ENCODE measurements at regions not wholly inside any gene's neighbourhood (a gene's known extent, or its start where the extent isn't known, plus 50 kb on each side); places are given as distances from the start of the nearest gene placed in this dataset.

DNA sequence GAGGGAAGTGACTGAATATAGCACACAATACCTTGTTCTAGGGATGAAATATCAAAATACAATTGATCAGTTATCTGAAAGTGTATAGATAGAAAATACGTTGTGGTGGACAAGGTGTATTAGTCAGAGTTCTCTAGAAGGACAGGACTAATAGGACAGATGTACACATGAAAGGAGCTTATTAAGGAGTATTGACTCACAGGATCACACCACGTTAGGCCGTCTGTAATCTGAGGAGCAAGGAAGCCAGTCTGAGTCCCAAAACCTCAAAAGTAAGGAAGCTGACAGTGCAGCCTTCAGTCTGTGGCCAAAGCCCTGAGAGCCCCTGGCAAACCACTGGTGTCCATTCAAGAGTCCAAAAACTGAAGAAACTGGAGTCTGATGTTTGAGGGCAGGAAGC is 406.1 kb downstream of the MDFIC start:
- Mint-ChIP-seq H3K27ac (no peak overlapping the region), H3K9me3 (no peaks in the 10 kb centered on the region), H3K27me3 (ENCODE audit: insufficient read depth, low read depth, poor library complexity) (no peaks in the 10 kb centered on the region), H3K4me3 (no peak overlapping the region), H3K4me1 (peaks cover 4% of the 10 kb centered on the region; the same call in 2 of the 3 replicates), H3K36me3 (ENCODE audit: low read depth) (no peaks in the 10 kb centered on the region)
- no peaks in the 10 kb centered on the region for H3K36me3 ChIP-seq (ENCODE audit: insufficient read depth)
- no peaks in the 10 kb centered on the region for H3K9me2 ChIP-seq (ENCODE audit: insufficient read depth)
- ATAC-seq (no peak), DNase-seq (ENCODE audit: low spot score) (no peak)
- H3K27ac ChIP-seq (ENCODE audit: low read depth): no peak overlapping the region
- H3K4me3 ChIP-seq: no peak overlapping the region
- no peaks in the 10 kb centered on the region for H3F3A ChIP-seq (replicated peaks; ENCODE audit: low read depth)
- H3K79me2 ChIP-seq (replicated peaks; ENCODE audit: insufficient read depth): no peaks in the 10 kb centered on the region
- H3K4me2 ChIP-seq: no peak overlapping the region
- TF ChIP-seq ZNF462 (CRISPR knock-in tag; IDR thresholded peaks at IDR 0.05) (no peak), POLR2AphosphoS5 (IDR thresholded peaks at IDR 0.05; ENCODE audit: low read depth) (no peak), EZH2 (IDR thresholded peaks at IDR 0.05; ENCODE audit: low read depth, unreplicated experiment) (no peak), JUNB (IDR thresholded peaks at IDR 0.05; ENCODE audit: unreplicated experiment) (no peak), STAT1 (IDR thresholded peaks at IDR 0.05; ENCODE audit: unreplicated experiment) (no peak), ZNF114 (CRISPR knock-in tag; IDR thresholded peaks at IDR 0.05) (no peak), ZNF331 (CRISPR knock-in tag; IDR thresholded peaks at IDR 0.05; ENCODE audit: low read depth) (no peak), NANOG (IDR thresholded peaks at IDR 0.05; ENCODE audit: borderline replicate concordance) (no peak), CREB1 (CRISPR knock-in tag; IDR thresholded peaks at IDR 0.05; ENCODE audit: low read depth) (no peak), CTCF (conservative IDR thresholded peaks at IDR 0.05; ENCODE audit: low read depth in 2 of 2) (no peak), EZH2phosphoT487 (IDR thresholded peaks at IDR 0.05; ENCODE audit: unreplicated experiment) (no peak)
- TF ChIP-seq, protein P1, sequence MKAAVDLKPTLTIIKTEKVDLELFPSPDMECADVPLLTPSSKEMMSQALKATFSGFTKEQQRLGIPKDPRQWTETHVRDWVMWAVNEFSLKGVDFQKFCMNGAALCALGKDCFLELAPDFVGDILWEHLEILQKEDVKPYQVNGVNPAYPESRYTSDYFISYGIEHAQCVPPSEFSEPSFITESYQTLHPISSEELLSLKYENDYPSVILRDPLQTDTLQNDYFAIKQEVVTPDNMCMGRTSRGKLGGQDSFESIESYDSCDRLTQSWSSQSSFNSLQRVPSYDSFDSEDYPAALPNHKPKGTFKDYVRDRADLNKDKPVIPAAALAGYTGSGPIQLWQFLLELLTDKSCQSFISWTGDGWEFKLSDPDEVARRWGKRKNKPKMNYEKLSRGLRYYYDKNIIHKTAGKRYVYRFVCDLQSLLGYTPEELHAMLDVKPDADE (IDR thresholded peaks at IDR 0.05): no peak
- TF ChIP-seq, protein P2, sequence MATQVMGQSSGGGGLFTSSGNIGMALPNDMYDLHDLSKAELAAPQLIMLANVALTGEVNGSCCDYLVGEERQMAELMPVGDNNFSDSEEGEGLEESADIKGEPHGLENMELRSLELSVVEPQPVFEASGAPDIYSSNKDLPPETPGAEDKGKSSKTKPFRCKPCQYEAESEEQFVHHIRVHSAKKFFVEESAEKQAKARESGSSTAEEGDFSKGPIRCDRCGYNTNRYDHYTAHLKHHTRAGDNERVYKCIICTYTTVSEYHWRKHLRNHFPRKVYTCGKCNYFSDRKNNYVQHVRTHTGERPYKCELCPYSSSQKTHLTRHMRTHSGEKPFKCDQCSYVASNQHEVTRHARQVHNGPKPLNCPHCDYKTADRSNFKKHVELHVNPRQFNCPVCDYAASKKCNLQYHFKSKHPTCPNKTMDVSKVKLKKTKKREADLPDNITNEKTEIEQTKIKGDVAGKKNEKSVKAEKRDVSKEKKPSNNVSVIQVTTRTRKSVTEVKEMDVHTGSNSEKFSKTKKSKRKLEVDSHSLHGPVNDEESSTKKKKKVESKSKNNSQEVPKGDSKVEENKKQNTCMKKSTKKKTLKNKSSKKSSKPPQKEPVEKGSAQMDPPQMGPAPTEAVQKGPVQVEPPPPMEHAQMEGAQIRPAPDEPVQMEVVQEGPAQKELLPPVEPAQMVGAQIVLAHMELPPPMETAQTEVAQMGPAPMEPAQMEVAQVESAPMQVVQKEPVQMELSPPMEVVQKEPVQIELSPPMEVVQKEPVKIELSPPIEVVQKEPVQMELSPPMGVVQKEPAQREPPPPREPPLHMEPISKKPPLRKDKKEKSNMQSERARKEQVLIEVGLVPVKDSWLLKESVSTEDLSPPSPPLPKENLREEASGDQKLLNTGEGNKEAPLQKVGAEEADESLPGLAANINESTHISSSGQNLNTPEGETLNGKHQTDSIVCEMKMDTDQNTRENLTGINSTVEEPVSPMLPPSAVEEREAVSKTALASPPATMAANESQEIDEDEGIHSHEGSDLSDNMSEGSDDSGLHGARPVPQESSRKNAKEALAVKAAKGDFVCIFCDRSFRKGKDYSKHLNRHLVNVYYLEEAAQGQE (IDR thresholded peaks at IDR 0.05; ENCODE audit: unreplicated experiment): no peak
- H2AFZ ChIP-seq: no peak overlapping the region
- no peaks in the 10 kb centered on the region for H3K27me3 ChIP-seq (ENCODE audit: insufficient read depth)
- no peaks in the 10 kb centered on the region for H4K20me1 ChIP-seq (replicated peaks; ENCODE audit: insufficient read depth)
- no peaks in the 10 kb centered on the region for H3K4me1 ChIP-seq (ENCODE audit: insufficient read depth)
